BJ (cell line): ENCODE measurements at regions not wholly inside any gene's neighbourhood (a gene's known extent, or its start where the extent isn't known, plus 50 kb on each side); places are given as distances from the start of the nearest gene placed in this dataset.

Experiments
- CTCF ChIA-PET: fragments of 350-600 bp; formaldehyde crosslinking; extraction: SDS; loops from one replicate; lab custom pipeline; 2021; ENCODE audit warnings: antibody characterized with exemption, inconsistent platforms; lab: Yijun Ruan, JAX
- POLR2A ChIA-PET: fragments of 300-600 bp; sonication (Branson Sonifier 250); formaldehyde crosslinking; extraction: SDS; loops from one replicate; lab custom pipeline; 2021; ENCODE audit warnings: antibody characterized with exemption; lab: Charles Lee
- DNase-seq: peaks from one replicate; pipeline ENCODE4 v3.0.0-alpha.2; 2011; ENCODE audit warnings: low read depth
- H3K27me3 ChIP-seq: 2 replicates; pipeline ENCODE4 v1.6.0; 2011; ENCODE audit warnings: low read length; ENCODE audit not compliant: control insufficient read depth, insufficient read depth
- H3K36me3 ChIP-seq: 2 replicates; pipeline ENCODE4 v1.5.1; 2011; ENCODE audit warnings: low read length; ENCODE audit not compliant: control insufficient read depth, insufficient read depth
- H3K4me3 ChIP-seq: 2 replicates; pipeline ENCODE4 v1.5.1; 2011; ENCODE audit warnings: low read depth, mild to moderate bottlenecking, control low read depth, low read length
- CTCF ChIP-seq: IDR thresholded peaks from 2 replicates; pipeline ENCODE4 v1.5.1; 2011; ENCODE audit warnings: low read depth, mild to moderate bottlenecking, control low read depth, inconsistent platforms, low read length, moderate library complexity; ENCODE audit not compliant: insufficient read depth

DNA sequence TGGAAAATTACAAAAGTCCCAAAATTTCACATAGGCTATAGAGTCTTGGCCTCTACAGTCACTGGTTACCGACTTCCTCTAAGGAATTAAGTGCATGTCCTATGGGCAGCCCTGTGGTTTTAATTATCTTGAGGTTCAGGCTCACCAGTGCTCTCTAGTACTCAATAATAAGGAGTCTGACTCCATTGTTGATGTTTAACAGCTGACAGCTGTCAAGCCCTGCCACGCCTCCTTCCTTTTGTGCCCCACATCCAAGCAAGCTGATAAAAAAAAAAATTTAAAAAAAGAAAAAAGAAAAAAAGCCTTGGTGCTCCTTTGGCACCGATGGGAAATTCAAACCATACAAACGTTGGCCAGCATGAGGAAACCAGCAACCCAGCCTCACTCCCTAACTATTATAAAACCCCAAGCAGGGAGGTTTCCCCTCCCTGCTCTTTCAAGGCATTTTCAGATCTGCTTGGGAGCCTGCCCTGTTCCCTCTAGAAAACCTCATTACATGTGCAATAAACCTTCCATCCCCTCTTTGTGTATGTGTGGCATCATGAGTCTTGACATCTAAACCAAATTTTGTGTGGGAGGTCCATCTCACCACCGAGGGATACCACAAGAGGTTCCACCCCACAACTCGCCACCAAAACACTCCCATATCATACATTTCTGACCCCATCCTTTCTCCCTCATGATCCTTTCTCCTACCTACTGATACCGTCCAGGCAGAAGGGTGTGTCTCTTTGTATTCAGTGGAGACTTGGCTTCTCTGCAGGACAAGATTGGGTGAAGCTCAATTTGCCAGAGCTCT, 70.9 kb upstream of the CCDC71L start:
- Histone ChIP-seq H3K4me3 (no peak overlapping the region), H3K36me3 (no peaks in the 10 kb centered on the region), H3K27me3 (no peaks in the 10 kb centered on the region)
- ChIA-PET CTCF (interaction anchor here (1.0 to 2.7 kb wide), 9 partner anchors 9 to 555 kb away, joined by 3 to 10 read pairs (median 5); partner anchors contain the start of gene CCDC71L), POLR2A (no interaction called here)
- TF ChIP-seq CTCF, result no peak
- DNase-seq, result no peak

GRCh38 chr7:106735637-106736036, 74.7 kb upstream of the CCDC71L start:
- ChIA-PET POLR2A (no interaction called here), CTCF (interaction anchor here (0.6 to 3.2 kb wide), 12 partner anchors 13 to 1021 kb away, joined by 3 to 70 read pairs (median 6); partner anchors contain the start of gene CCDC71L)
- DNase-seq, result no peak
- H3K4me3 ChIP-seq, result no peak overlapping the region
- H3K36me3 ChIP-seq, result no peaks in the 10 kb centered on the region
- no peak for TF ChIP-seq CTCF
- no peaks in the 10 kb centered on the region for H3K27me3 ChIP-seq

DNA sequence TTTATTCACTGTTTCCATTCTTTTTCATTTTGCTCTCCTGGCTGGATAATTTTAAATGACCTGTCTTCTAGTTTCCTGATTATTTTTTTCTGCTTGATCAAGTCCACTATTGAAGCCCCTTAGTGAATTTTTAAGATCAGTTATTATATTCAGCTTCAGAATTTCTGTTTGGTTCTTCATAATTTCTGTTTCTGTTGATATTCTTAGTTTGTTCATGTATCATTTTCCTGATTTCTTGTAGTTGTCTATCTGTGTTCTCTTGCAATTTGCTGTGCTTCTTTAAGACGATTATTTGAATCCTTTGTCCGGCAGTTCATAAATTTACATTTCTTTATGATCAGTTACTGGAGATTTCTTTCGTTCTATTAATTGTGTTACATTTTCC, 75.2 kb upstream of the CCDC71L start:
- CTCF ChIA-PET, result interaction anchor here (0.6 to 3.2 kb wide), 30 partner anchors 9 to 569 kb away, joined by 3 to 70 read pairs (median 4); partner anchors contain the start of gene CCDC71L
- DNase-seq, result no peak
- POLR2A ChIA-PET, result no interaction called here
- Histone ChIP-seq H3K4me3 (no peak overlapping the region), H3K36me3 (no peaks in the 10 kb centered on the region), H3K27me3 (no peaks in the 10 kb centered on the region)
- TF ChIP-seq CTCF, result no peak

DNA sequence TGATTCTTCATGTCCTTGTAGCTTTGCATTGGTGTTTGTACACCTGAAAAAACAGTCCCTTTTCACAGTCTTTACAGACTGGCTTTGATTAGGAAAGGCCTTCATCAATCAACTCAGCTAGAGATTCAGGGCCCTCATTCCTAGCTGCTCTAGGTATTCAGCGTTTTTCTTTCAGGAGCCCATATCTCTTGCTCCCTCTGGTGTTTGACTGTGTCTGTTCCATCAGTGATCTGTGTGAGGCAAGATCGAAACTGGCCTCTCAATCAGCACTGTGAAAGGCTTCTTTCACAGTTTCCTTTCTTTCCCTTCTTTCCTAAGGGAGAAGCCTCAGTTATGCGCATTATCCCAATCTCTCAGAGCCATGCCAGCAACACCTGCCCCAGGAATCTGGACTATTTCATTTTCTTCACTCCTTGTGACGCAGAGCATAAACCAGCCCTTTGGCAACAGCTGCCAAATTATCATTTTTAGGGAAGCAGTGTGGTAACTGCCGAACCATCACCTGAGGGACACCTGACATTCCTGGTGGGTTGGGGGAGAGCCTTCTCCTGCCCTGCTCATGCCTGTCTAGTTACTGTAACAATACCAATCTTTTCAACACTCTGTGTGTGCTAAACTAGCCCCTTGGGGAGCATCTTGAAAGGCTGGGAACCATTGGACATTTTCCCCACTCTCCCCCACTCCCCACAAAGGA, 75.7 kb upstream of the CCDC71L start:
- Histone ChIP-seq H3K27me3 (no peaks in the 10 kb centered on the region), H3K36me3 (no peaks in the 10 kb centered on the region), H3K4me3 (no peak overlapping the region)
- peak; percentile 80 for TF ChIP-seq CTCF
- no peak for DNase-seq
- POLR2A ChIA-PET, result interaction anchor here (0.5 kb wide), 1 partner anchor 194 kb away, joined by 4 read pairs; no protein-coding TSS in a partner anchor
- CTCF ChIA-PET, result interaction anchor here (0.6 to 3.2 kb wide), 34 partner anchors 9 to 570 kb away, joined by 3 to 70 read pairs (median 4); partner anchors contain the start of gene CCDC71L

DNA sequence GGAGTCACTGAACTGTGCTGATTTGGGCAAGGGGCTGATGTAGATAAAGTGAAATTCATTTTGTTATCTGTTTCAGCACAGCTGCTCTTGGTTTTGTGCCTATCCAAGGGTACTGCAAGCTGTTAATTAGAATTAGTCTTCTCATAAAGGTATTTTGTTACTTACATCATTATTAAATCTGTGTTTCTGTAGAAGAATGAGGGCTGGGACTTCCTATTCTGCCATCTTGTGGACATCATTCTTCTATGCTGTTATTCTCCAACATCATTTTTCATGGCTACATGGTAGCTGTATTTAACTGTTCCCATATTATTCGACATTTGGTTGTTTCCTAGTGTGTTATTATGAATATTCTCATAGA, 76.2 kb upstream of the CCDC71L start:
- no peaks in the 10 kb centered on the region for H3K36me3 ChIP-seq
- H3K4me3 ChIP-seq, result no peak overlapping the region
- TF ChIP-seq CTCF, result peak; percentile 54
- no peak for DNase-seq
- POLR2A ChIA-PET, result no interaction called here
- no peaks in the 10 kb centered on the region for H3K27me3 ChIP-seq
- CTCF ChIA-PET, result interaction anchor here (0.7 to 3.2 kb wide), 23 partner anchors 8 to 567 kb away, joined by 3 to 70 read pairs (median 5); partner anchors contain the start of gene CCDC71L
